Memory B cell (primary cell): ENCODE measurements at regions not wholly inside any gene's neighbourhood (a gene's known extent, or its start where the extent isn't known, plus 50 kb on each side); places are given as distances from the start of the nearest gene placed in this dataset.
"Not testable (repeated sequence)": the region's sequence is repeated elsewhere in the genome, so short reads cannot be mapped to it uniquely, and the experiment has no call there.

Source experiments
- ATAC-seq: fragments of 150-1000 bp; cut with Tn5 transposase; 2 replicates; pipeline ENCODE4 v1.10.0; 2021; ENCODE audit warnings: low read depth, mild to moderate bottlenecking, moderate library complexity
- DNase-seq, 2 donors: peaks; one replicate each; pipeline ENCODE4 v3.0.0; 2022; ENCODE audit warnings: low spot score in 2 of 2
- H3K27ac Mint-ChIP-seq: one replicate; pipeline ENCODE4 v1.8.0; 2022; ENCODE audit warnings: mild to moderate bottlenecking, moderate library complexity, mixed read lengths
- H3K27me3 Mint-ChIP-seq: one replicate; pipeline ENCODE4 v1.8.0; 2022; ENCODE audit warnings: mixed read lengths
- H3K36me3 Mint-ChIP-seq: one replicate; pipeline ENCODE4 v1.8.0; 2022; ENCODE audit warnings: mild to moderate bottlenecking, mixed read lengths
- H3K4me1 Mint-ChIP-seq: one replicate; pipeline ENCODE4 v1.8.0; 2022; ENCODE audit warnings: mixed read lengths
- H3K4me3 Mint-ChIP-seq: one replicate; pipeline ENCODE4 v1.8.0; 2022; ENCODE audit warnings: mild to moderate bottlenecking, moderate library complexity, mixed read lengths
- H3K9me3 Mint-ChIP-seq: one replicate; pipeline ENCODE4 v1.8.0; 2022; ENCODE audit warnings: mixed read lengths

DNA sequence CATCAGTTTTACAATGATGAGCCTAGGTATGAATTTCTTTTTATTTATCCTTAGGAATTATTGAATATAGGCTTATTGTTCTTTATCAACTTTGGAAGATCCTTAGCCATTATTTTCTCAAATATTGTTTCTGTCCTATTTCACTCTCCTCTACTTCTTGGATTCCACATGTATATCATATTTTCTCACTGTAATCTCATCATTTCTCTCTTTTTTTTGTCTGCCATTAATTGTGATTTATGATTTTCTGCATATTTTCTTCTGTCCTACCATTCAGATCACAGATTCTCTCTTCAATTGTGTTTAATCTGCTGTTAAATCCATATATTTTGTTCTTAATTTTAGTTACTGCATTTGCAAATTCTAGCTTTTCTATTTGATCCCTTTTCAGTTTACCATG is 139.8 kb downstream of the ARRDC3 start:
- ATAC-seq: no peak
- no peak overlapping the region for H3K27ac Mint-ChIP-seq
- no peaks in the 10 kb centered on the region for H3K4me1 Mint-ChIP-seq
- no peak overlapping the region for H3K4me3 Mint-ChIP-seq
- no peak for DNase-seq
- peaks cover 7% of the 10 kb centered on the region for H3K27me3 Mint-ChIP-seq
- peaks cover 5% of the 10 kb centered on the region for H3K9me3 Mint-ChIP-seq
- H3K36me3 Mint-ChIP-seq: peaks cover 7% of the 10 kb centered on the region

- not testable (repeated sequence) for H3K4me1 Mint-ChIP-seq, H3K4me3 Mint-ChIP-seq, ATAC-seq, DNase-seq, H3K27ac Mint-ChIP-seq, H3K27me3 Mint-ChIP-seq, H3K9me3 Mint-ChIP-seq, H3K36me3 Mint-ChIP-seq
Observed at GRCh38 chr5:91241460-91241859, 141.7 kb downstream of the ARRDC3 start.

GRCh38 chr5:91240175-91240574 is 142.9 kb downstream of the ARRDC3 start:
- no peak for ATAC-seq
- peaks cover 5% of the 10 kb centered on the region for H3K9me3 Mint-ChIP-seq
- H3K27ac Mint-ChIP-seq: no peak overlapping the region
- H3K27me3 Mint-ChIP-seq: peaks cover 5% of the 10 kb centered on the region
- H3K4me3 Mint-ChIP-seq: no peak overlapping the region
- no peak for DNase-seq
- no peaks in the 10 kb centered on the region for H3K4me1 Mint-ChIP-seq
- peaks cover 7% of the 10 kb centered on the region for H3K36me3 Mint-ChIP-seq

DNA sequence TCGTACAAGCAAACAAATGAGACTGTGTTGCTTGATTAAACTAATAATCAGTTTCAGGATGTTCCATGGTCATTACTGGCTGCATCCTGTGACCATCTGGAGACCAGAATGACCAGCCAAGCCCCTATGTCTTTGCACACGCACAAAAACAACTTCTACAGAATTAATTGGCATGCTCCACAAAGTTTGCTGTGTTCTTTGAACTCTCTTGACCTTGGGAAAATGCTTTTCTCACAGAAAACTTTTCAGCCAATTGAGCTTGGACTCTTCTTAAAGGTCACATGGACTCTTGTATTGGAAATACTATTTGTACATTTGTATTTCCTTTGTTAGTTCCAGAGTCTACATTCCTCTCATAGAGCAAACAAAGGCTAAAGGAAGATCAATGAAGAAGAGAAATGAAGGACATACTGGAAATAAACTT is 147.8 kb downstream of the ARRDC3 start:
- Mint-ChIP-seq H3K4me3 (no peak overlapping the region), H3K4me1 (no peaks in the 10 kb centered on the region), H3K27ac (no peak overlapping the region), H3K9me3 (no peaks in the 10 kb centered on the region), H3K36me3 (no peaks in the 10 kb centered on the region), H3K27me3 (peaks cover 7% of the 10 kb centered on the region)
- no peak for ATAC-seq
- DNase-seq: no peak

DNA sequence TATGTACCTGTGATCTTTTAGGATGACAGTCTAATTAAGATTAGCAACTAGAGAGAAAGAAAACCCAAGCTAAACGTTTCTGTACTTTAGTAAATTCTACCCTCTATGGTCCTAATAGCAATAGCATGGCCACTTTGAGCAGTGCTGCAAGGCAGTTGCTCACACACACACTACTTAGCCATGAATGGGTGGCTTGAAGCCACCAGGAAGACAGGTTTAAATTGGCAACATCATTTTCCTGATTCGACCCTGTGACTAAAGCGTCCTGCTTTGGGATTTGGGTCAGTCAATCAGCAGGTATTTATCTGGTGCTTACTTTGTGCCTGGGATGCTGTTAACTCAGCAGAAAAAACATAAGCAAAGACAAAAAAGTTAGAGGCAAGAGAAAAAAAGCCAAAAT is 150.6 kb downstream of the ARRDC3 start:
- DNase-seq (no peak), ATAC-seq (no peak)
- H3K4me3 Mint-ChIP-seq: no peak overlapping the region
- peaks cover 6% of the 10 kb centered on the region for H3K36me3 Mint-ChIP-seq
- no peaks in the 10 kb centered on the region for H3K4me1 Mint-ChIP-seq
- peaks cover 5% of the 10 kb centered on the region for H3K9me3 Mint-ChIP-seq
- no peak overlapping the region for H3K27ac Mint-ChIP-seq
- peaks cover 8% of the 10 kb centered on the region for H3K27me3 Mint-ChIP-seq

- H3K36me3 Mint-ChIP-seq: peaks cover 6% of the 10 kb centered on the region
- no peaks in the 10 kb centered on the region for H3K4me1 Mint-ChIP-seq
- H3K9me3 Mint-ChIP-seq: peaks cover 5% of the 10 kb centered on the region
- no peak overlapping the region for H3K27ac Mint-ChIP-seq
- ATAC-seq (no peak), DNase-seq (no peak)
- no peak overlapping the region for H3K4me3 Mint-ChIP-seq
- peaks cover 8% of the 10 kb centered on the region for H3K27me3 Mint-ChIP-seq
Observed at GRCh38 chr5:91229031-91229727, 153.9 kb downstream of the ARRDC3 start.

DNA sequence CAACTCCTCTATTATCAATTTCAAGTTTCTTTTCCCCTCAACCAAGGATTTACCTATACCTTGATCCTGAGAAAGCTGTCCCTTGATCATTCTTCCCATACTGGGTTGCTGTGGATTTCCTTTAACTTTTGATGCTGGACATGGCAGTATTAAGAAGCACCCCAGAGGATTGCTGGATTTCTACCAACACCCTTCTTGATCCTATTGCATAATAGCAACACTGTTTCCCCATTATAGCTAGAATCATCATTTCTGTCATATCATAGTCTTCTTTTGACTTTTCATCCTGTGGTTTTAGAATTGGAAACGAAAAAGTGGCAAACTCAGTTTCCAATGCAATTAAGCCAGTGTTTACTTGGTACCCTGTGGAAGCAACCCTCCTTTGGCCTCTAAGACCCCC is 154.9 kb downstream of the ARRDC3 start:
- Mint-ChIP-seq H3K4me1 (no peaks in the 10 kb centered on the region), H3K9me3 (peaks cover 5% of the 10 kb centered on the region)
- no peak for DNase-seq

DNA sequence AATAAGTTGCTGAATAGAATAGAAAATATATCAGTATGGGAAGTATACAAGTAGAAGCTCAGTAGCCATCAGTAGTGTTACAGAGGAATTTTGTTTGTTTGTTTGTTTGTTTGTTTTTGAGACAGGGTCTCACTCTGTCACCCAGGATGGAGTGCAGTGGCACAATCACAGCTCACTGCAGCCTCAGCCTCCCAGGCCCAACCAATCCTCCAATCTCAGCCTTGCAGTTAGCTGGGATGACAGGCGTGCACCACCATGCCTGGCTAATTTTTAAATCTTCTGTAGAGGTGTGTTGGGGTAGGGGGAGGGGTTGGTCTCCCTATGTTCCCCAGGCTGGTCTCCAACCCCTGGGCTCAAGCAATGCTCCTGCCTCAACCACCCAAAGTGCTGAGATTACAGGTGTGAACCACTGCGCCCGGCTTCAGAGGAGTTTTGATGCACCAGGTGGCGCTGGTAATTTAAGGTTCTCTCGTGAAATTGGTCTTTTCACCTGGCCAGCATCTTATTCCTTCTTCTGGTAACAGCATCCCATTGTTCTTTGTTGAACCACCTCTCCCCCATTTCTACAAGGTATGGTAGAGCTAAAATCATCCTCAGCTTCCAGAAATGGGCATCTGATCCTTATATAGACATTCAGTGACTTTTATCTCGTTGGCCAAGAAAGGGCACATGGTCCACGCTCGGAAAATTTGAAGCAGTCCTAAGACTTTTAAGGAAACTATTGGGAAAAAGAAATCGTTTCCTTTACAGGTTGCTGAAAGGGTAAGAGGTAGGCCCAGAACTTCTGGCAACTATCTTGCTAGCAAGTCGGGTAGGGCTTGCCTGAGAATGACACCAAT is 157.1 kb downstream of the ARRDC3 start:
- ATAC-seq (peak; percentile 67), DNase-seq (peak; percentile 33 to 40)
- Mint-ChIP-seq H3K27me3 (peaks cover 6% of the 10 kb centered on the region), H3K36me3 (peaks cover 6% of the 10 kb centered on the region), H3K9me3 (peaks cover 5% of the 10 kb centered on the region), H3K4me1 (no peaks in the 10 kb centered on the region), H3K27ac (no peak overlapping the region), H3K4me3 (no peak overlapping the region)

More for the DNA sequence above, 154.9 kb downstream of the ARRDC3 start:
- H3K4me3 Mint-ChIP-seq: no peak overlapping the region
- peaks cover 8% of the 10 kb centered on the region for H3K27me3 Mint-ChIP-seq
- H3K27ac Mint-ChIP-seq: no peak overlapping the region
- ATAC-seq: no peak
- H3K36me3 Mint-ChIP-seq: peaks cover 6% of the 10 kb centered on the region

GRCh38 chr5:91224969-91225368 is 158.1 kb downstream of the ARRDC3 start:
- H3K27ac Mint-ChIP-seq: no peak overlapping the region
- no peaks in the 10 kb centered on the region for H3K4me1 Mint-ChIP-seq
- no peak for ATAC-seq
- H3K27me3 Mint-ChIP-seq: peaks cover 2% of the 10 kb centered on the region
- H3K36me3 Mint-ChIP-seq: peaks cover 6% of the 10 kb centered on the region
- DNase-seq: no peak
- peaks cover 5% of the 10 kb centered on the region for H3K9me3 Mint-ChIP-seq
- H3K4me3 Mint-ChIP-seq: no peak overlapping the region

DNA sequence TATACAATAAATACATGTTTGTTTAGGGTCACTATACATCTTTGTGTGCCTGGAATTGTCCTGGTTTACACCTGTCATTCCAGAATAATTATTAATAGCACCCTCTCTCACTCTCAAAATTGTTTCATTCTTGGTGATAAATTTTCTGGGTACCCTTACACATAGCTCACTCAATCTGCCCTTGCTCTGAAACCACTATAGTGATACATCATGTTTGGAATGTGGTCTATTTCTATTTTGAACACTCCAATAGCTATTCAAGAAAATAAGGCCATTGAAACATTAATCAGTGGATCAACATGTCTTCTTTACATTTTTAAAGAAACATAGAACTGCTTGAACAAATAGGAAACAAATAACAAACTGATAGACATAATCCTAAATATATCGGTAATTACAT is 158.7 kb downstream of the ARRDC3 start:
- H3K27ac Mint-ChIP-seq: no peak overlapping the region
- peaks cover under 1% of the 10 kb centered on the region for H3K27me3 Mint-ChIP-seq
- peaks cover 3% of the 10 kb centered on the region for H3K9me3 Mint-ChIP-seq
- H3K4me3 Mint-ChIP-seq: no peak overlapping the region
- DNase-seq: no peak
- no peaks in the 10 kb centered on the region for H3K4me1 Mint-ChIP-seq
- no peak for ATAC-seq
- peaks cover 2% of the 10 kb centered on the region for H3K36me3 Mint-ChIP-seq

GRCh38 chr5:91223886-91224285 is 159.2 kb downstream of the ARRDC3 start:
- Mint-ChIP-seq H3K9me3 (peaks cover under 1% of the 10 kb centered on the region), H3K27ac (no peak overlapping the region), H3K4me3 (no peak overlapping the region), H3K4me1 (no peaks in the 10 kb centered on the region), H3K27me3 (no peaks in the 10 kb centered on the region), H3K36me3 (peaks cover under 1% of the 10 kb centered on the region)
- no peak for DNase-seq
- no peak for ATAC-seq

GRCh38 chr5:91222482-91222881 is 160.6 kb downstream of the ARRDC3 start:
- DNase-seq: no peak
- Mint-ChIP-seq H3K4me1 (no peaks in the 10 kb centered on the region), H3K27me3 (no peaks in the 10 kb centered on the region), H3K27ac (no peak overlapping the region), H3K9me3 (no peaks in the 10 kb centered on the region), H3K4me3 (no peak overlapping the region), H3K36me3 (no peaks in the 10 kb centered on the region)
- no peak for ATAC-seq

DNA sequence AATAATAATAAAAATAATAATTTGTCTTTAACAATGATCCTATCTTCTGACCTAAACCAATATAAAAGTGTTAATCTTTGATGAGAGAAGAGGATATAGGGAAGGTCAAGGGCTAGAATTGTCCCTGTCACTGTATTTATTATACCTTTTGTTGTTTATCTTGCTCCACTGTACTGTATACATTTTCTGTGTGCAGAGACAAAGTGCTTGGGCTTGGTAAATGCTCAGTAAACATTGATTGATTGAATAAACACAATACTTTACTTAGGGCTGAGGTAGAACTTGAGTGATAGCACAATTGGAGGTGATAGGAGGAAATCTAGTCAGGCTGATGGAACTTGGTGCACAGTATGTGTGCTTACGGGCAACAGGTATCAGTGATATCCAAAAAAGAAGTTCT is 161.2 kb downstream of the ARRDC3 start:
- DNase-seq (no peak), ATAC-seq (no peak)
- no peak overlapping the region for H3K27ac Mint-ChIP-seq
- no peaks in the 10 kb centered on the region for H3K36me3 Mint-ChIP-seq
- no peaks in the 10 kb centered on the region for H3K9me3 Mint-ChIP-seq
- H3K4me3 Mint-ChIP-seq: no peak overlapping the region
- H3K27me3 Mint-ChIP-seq: peaks cover 2% of the 10 kb centered on the region
- H3K4me1 Mint-ChIP-seq: no peaks in the 10 kb centered on the region

DNA sequence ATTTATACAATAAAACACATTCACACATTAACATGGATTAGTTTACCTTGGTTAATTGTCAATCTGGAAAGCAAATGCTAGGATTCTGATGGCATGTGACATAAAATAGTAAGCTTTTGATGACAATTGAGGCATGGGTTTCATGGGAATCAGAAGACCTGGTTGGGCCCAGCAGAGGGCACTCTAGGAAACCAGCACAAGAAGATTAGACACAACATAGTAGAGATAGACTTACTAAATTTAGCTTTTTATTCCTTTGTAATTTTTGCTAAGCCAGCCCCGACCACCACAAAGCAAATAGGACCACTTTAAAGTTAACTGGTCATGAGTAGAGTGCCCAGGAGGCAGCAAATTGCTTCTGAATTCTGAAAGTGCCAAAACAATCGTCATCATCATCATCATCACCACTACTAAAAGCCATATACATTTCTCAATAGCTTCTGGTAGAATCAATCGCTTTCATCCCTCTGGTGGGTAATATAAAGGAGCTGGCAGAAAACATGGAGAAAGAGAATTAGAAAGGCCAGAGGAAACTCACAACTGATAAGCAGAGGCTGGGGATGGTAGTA is 163.2 kb downstream of the ARRDC3 start:
- no peaks in the 10 kb centered on the region for H3K4me1 Mint-ChIP-seq
- no peaks in the 10 kb centered on the region for H3K9me3 Mint-ChIP-seq
- no peak overlapping the region for H3K4me3 Mint-ChIP-seq
- no peak for ATAC-seq
- no peaks in the 10 kb centered on the region for H3K36me3 Mint-ChIP-seq
- DNase-seq: no peak
- H3K27me3 Mint-ChIP-seq: peaks cover 2% of the 10 kb centered on the region
- no peak overlapping the region for H3K27ac Mint-ChIP-seq
